ENCODE measurements at regions not wholly inside any gene's neighbourhood (a gene's known extent, or its start where the extent isn't known, plus 50 kb on each side); places are given as distances from the start of the nearest gene placed in this dataset.

DNA sequence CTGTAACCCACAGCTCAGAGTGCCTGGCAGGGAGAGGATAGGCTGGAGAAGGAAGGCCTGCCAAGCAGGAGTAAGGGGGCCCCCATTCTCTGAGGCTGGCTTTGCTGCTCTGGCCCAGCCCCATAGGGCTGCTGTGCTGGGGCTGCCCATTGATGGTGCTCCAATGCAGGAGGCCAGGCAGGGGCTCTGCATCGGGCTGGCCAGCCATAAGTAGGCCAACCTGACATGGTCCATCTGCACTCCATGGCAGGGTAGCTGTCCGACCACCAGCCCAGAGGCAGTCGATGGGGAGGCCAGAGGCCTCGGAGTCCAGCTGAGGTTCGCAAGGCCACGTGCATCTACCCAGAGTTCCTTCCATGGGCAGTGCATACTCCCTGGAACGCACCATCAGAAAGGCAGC, 75.0 kb upstream of the PITX1 start:
- H2BK5ac ChIP-seq (ENCODE audit: low read depth, low read length, poor library complexity) = no peak overlapping the region
- no peak overlapping the region for H3K4me3 ChIP-seq (ENCODE audit: low read depth, low read length)
- no peaks in the 10 kb centered on the region for H3K79me2 ChIP-seq (ENCODE audit: control insufficient read depth, insufficient read depth, low read length, poor library complexity)
- no peak overlapping the region for H4K8ac ChIP-seq (ENCODE audit: low read depth, low read length)
- no peak overlapping the region for H3K4me2 ChIP-seq (ENCODE audit: low read length)
- H3K36me3 ChIP-seq (ENCODE audit: control insufficient read depth in 1 of 2, insufficient read depth in 2 of 2, low read length in 2 of 2) = no peaks in the 10 kb centered on the region
- no peak overlapping the region for H2BK12ac ChIP-seq (ENCODE audit: low read length)
- H2AFZ ChIP-seq (ENCODE audit: insufficient read depth, low read length, poor library complexity) = no peak overlapping the region
- no peak for DNase-seq
- H4K91ac ChIP-seq (ENCODE audit: low read depth, low read length) = no peak overlapping the region
- H3K9ac ChIP-seq (ENCODE audit: low read length) = no peak overlapping the region
- no peak overlapping the region for H3K18ac ChIP-seq (ENCODE audit: low read length)
- no CpG with 5 or more reads among the region's 7 CpGs for WGBS (ENCODE audit: extremely low coverage, insufficient coverage, insufficient read length)
- H3K79me1 ChIP-seq (ENCODE audit: low read length) = no peaks in the 10 kb centered on the region
- no peak overlapping the region for H3K4ac ChIP-seq (ENCODE audit: low read depth, low read length)
- H3K14ac ChIP-seq (ENCODE audit: low read length) = no peak overlapping the region
- H4K12ac ChIP-seq (ENCODE audit: low read depth, low read length) = no peak overlapping the region
- H2AK5ac ChIP-seq (ENCODE audit: low read length) = no peak overlapping the region
- H3K27ac ChIP-seq (ENCODE audit: low read depth, low read length) = no peak overlapping the region
- no peak overlapping the region for H3K23ac ChIP-seq (ENCODE audit: low read length)
- no peaks in the 10 kb centered on the region for H3K27me3 ChIP-seq (ENCODE audit: insufficient read depth, low read length)
- H3K9me3 ChIP-seq (ENCODE audit: insufficient read depth, low read depth, low read length) = peaks cover 12% of the 10 kb centered on the region
- H3K4me1 ChIP-seq (ENCODE audit: control insufficient read depth in 1 of 2, insufficient read depth in 2 of 2, low read length in 2 of 2) = no peaks in the 10 kb centered on the region
- no peak overlapping the region for H2BK120ac ChIP-seq (ENCODE audit: insufficient read depth, low read length, poor library complexity)

- Histone ChIP-seq H4K8ac (ENCODE audit: low read depth, low read length) (no peak overlapping the region), H3K4ac (ENCODE audit: low read depth, low read length) (no peak overlapping the region), H3K23ac (ENCODE audit: low read length) (no peak overlapping the region), H3K4me3 (ENCODE audit: low read depth, low read length) (no peak overlapping the region), H3K18ac (ENCODE audit: low read length) (no peak overlapping the region), H3K36me3 (ENCODE audit: control insufficient read depth in 1 of 2, insufficient read depth in 2 of 2, low read length in 2 of 2) (no peaks in the 10 kb centered on the region), H3K9ac (ENCODE audit: low read length) (no peak overlapping the region), H3K27ac (ENCODE audit: low read depth, low read length) (no peak overlapping the region), H2AFZ (ENCODE audit: insufficient read depth, low read length, poor library complexity) (no peak overlapping the region), H3K9me3 (ENCODE audit: insufficient read depth, low read depth, low read length) (peaks cover 12% of the 10 kb centered on the region), H4K12ac (ENCODE audit: low read depth, low read length) (no peak overlapping the region), H3K79me2 (ENCODE audit: control insufficient read depth, insufficient read depth, low read length, poor library complexity) (no peaks in the 10 kb centered on the region), H2BK12ac (ENCODE audit: low read length) (no peak overlapping the region), H3K4me2 (ENCODE audit: low read length) (no peak overlapping the region), H3K27me3 (ENCODE audit: insufficient read depth, low read length) (no peaks in the 10 kb centered on the region), H2AK5ac (ENCODE audit: low read length) (no peak overlapping the region), H4K91ac (ENCODE audit: low read depth, low read length) (no peak overlapping the region), H3K79me1 (ENCODE audit: low read length) (no peaks in the 10 kb centered on the region), H2BK120ac (ENCODE audit: insufficient read depth, low read length, poor library complexity) (no peak overlapping the region), H2BK5ac (ENCODE audit: low read depth, low read length, poor library complexity) (no peak overlapping the region), H3K4me1 (ENCODE audit: control insufficient read depth in 1 of 2, insufficient read depth in 2 of 2, low read length in 2 of 2) (no peaks in the 10 kb centered on the region), H3K14ac (ENCODE audit: low read length) (no peak overlapping the region)
- DNase-seq = no peak
- WGBS (ENCODE audit: extremely low coverage, insufficient coverage, insufficient read length) = no CpG with 5 or more reads among the region's 3 CpGs
Observed at GRCh38 chr5:135108569-135108968, 74.5 kb upstream of the PITX1 start.

DNA sequence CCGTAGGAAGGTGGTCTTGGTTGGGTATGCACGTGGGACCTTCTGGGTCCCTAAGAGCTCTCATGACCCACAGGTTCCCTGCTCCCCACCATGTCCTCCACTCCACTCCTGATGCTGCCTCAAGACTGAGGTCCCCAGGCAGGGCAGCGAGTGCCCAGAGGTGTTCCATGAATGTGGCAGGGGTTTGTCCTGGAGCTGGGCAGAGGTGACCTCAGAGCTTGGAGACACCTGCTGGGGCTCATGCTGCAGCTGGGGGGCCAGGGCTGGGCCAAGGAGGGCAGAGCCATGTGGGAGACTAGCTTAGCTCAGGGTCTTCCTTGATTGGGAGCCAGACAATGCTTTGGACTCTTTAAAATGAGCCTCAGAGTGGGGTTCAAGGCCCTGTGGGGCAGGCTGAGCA, 74.0 kb upstream of the PITX1 start:
- no peak overlapping the region for H3K4ac ChIP-seq (ENCODE audit: low read depth, low read length)

DNA sequence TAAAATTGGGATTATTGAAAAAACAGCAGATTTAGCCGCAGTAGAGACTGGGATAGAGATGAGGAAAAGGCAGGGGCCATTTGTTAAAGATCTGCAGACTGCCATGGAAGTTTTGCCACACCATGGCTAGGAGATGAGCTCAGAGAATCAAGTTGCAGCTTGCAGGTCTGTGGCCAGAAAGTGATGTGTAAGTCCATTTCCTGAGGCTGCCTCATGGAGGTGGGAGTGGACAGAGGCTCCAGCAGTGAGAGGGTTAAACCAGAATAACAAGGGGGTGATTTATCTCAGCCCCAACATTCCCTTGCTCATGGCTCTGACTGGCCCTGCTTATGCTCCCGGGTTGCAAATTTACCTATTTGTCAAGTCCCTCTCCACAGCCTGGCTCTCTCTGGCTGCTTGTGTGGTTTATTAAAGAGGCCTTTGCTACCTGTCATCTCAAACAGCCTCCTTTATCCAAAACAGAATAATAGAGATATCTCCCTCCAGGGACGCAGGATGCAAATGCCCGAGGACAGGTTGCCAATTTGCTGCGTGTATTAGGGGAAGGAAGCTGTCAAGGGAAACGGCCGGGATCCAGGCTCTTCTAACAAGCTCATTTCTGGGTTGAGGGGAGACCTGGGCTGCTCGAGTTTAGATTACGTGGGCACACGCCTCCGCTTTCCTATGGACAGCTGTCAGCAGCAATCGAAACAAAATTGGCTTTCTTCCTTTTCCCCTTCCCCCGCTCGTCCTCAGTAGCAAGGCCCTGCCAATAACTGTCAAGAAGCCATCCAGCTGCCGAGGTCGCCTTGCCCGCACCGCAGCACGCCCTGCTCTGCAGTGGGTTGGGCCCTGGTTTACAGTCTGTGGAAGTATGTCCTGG, 72.8 kb upstream of the PITX1 start:
- Histone ChIP-seq H4K12ac (ENCODE audit: low read depth, low read length) (no peak overlapping the region), H3K9me3 (ENCODE audit: insufficient read depth, low read depth, low read length) (peaks cover 9% of the 10 kb centered on the region), H3K23ac (ENCODE audit: low read length) (no peak overlapping the region), H2BK5ac (ENCODE audit: low read depth, low read length, poor library complexity) (no peak overlapping the region), H2AFZ (ENCODE audit: insufficient read depth, low read length, poor library complexity) (no peak overlapping the region), H2BK12ac (ENCODE audit: low read length) (no peak overlapping the region), H2BK120ac (ENCODE audit: insufficient read depth, low read length, poor library complexity) (no peak overlapping the region), H3K4me2 (ENCODE audit: low read length) (no peak overlapping the region), H2AK5ac (ENCODE audit: low read length) (no peak overlapping the region), H3K79me1 (ENCODE audit: low read length) (no peaks in the 10 kb centered on the region), H4K91ac (ENCODE audit: low read depth, low read length) (no peak overlapping the region), H3K18ac (ENCODE audit: low read length) (no peak overlapping the region), H3K4me1 (ENCODE audit: control insufficient read depth in 1 of 2, insufficient read depth in 2 of 2, low read length in 2 of 2) (no peaks in the 10 kb centered on the region), H3K36me3 (ENCODE audit: control insufficient read depth in 1 of 2, insufficient read depth in 2 of 2, low read length in 2 of 2) (no peaks in the 10 kb centered on the region), H3K4me3 (ENCODE audit: low read depth, low read length) (no peak overlapping the region), H3K9ac (ENCODE audit: low read length) (no peak overlapping the region), H3K27me3 (ENCODE audit: insufficient read depth, low read length) (peaks cover 2% of the 10 kb centered on the region), H3K79me2 (ENCODE audit: control insufficient read depth, insufficient read depth, low read length, poor library complexity) (no peaks in the 10 kb centered on the region), H3K4ac (ENCODE audit: low read depth, low read length) (no peak overlapping the region), H4K8ac (ENCODE audit: low read depth, low read length) (no peak overlapping the region), H3K14ac (ENCODE audit: low read length) (no peak overlapping the region), H3K27ac (ENCODE audit: low read depth, low read length) (no peak overlapping the region)
- WGBS (ENCODE audit: extremely low coverage, insufficient coverage, insufficient read length) = no CpG with 5 or more reads among the region's 19 CpGs
- DNase-seq = no peak

More for the DNA sequence above, 74.0 kb upstream of the PITX1 start:
- H2AFZ ChIP-seq (ENCODE audit: insufficient read depth, low read length, poor library complexity) = no peak overlapping the region
- H3K4me3 ChIP-seq (ENCODE audit: low read depth, low read length) = no peak overlapping the region
- no peak overlapping the region for H3K9ac ChIP-seq (ENCODE audit: low read length)
- no peak overlapping the region for H2AK5ac ChIP-seq (ENCODE audit: low read length)
- H3K27me3 ChIP-seq (ENCODE audit: insufficient read depth, low read length) = peaks cover 1% of the 10 kb centered on the region
- no peak overlapping the region for H2BK5ac ChIP-seq (ENCODE audit: low read depth, low read length, poor library complexity)
- no peak overlapping the region for H3K18ac ChIP-seq (ENCODE audit: low read length)
- no peak overlapping the region for H4K8ac ChIP-seq (ENCODE audit: low read depth, low read length)
- H3K23ac ChIP-seq (ENCODE audit: low read length) = no peak overlapping the region
- H3K79me2 ChIP-seq (ENCODE audit: control insufficient read depth, insufficient read depth, low read length, poor library complexity) = no peaks in the 10 kb centered on the region
- H2BK120ac ChIP-seq (ENCODE audit: insufficient read depth, low read length, poor library complexity) = no peak overlapping the region
- H4K12ac ChIP-seq (ENCODE audit: low read depth, low read length) = no peak overlapping the region
- H4K91ac ChIP-seq (ENCODE audit: low read depth, low read length) = no peak overlapping the region
- peaks cover 10% of the 10 kb centered on the region for H3K9me3 ChIP-seq (ENCODE audit: insufficient read depth, low read depth, low read length)
- no peaks in the 10 kb centered on the region for H3K79me1 ChIP-seq (ENCODE audit: low read length)
- H3K4me1 ChIP-seq (ENCODE audit: control insufficient read depth in 1 of 2, insufficient read depth in 2 of 2, low read length in 2 of 2) = no peaks in the 10 kb centered on the region
- no peak for DNase-seq
- no peak overlapping the region for H3K4me2 ChIP-seq (ENCODE audit: low read length)
- no peak overlapping the region for H3K27ac ChIP-seq (ENCODE audit: low read depth, low read length)
- no CpG with 5 or more reads among the region's 3 CpGs for WGBS (ENCODE audit: extremely low coverage, insufficient coverage, insufficient read length)
- no peak overlapping the region for H2BK12ac ChIP-seq (ENCODE audit: low read length)
- H3K14ac ChIP-seq (ENCODE audit: low read length) = no peak overlapping the region
- H3K36me3 ChIP-seq (ENCODE audit: control insufficient read depth in 1 of 2, insufficient read depth in 2 of 2, low read length in 2 of 2) = no peaks in the 10 kb centered on the region
